ENCODE measurements at regions not wholly inside any gene's neighbourhood (a gene's known extent, or its start where the extent isn't known, plus 50 kb on each side); places are given as distances from the start of the nearest gene placed in this dataset.

DNA sequence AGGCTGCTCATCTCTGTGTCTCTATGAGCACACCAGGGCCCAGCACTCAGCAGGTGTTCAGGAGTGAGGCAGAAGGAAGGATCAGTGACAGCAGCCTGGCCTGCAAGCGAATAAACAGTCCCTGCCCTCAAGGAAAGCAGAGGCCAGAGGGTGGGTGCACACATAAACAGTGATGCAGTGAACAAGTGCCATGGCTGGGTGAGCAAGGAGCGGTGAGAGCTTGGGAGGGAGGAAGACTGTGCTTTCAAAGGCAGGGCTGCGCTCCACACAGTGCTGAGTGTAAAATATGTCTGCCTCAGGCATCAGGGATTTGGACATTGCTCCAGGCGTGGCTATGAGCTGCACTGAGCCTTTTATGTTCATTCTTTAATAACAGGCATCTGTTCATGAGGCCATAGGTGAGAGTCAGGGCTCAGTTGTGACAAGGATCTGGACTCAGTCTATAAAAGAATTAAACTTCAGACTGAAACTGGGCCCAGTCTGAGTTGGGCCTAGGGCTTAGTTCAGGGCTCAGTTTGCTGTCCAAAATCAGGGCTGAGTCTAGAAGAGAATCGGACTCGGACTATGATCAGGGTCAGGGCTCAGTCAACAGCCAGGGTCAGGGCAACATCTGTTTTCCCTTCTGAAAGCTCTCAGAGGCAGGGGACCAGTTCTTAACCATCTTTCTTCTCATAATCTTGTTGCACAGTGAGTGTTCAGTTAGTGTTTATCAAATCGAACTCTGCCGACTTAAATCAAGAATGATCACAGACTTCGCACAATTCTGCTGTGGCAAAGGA, 213.7 kb downstream of the FOXD2 start:
- no peak for DNase-seq (ENCODE audit: low read depth)

GRCh38 chr1:47655521-47656300, 217.9 kb downstream of the FOXD2 start:
- TF ChIP-seq, protein P1, sequence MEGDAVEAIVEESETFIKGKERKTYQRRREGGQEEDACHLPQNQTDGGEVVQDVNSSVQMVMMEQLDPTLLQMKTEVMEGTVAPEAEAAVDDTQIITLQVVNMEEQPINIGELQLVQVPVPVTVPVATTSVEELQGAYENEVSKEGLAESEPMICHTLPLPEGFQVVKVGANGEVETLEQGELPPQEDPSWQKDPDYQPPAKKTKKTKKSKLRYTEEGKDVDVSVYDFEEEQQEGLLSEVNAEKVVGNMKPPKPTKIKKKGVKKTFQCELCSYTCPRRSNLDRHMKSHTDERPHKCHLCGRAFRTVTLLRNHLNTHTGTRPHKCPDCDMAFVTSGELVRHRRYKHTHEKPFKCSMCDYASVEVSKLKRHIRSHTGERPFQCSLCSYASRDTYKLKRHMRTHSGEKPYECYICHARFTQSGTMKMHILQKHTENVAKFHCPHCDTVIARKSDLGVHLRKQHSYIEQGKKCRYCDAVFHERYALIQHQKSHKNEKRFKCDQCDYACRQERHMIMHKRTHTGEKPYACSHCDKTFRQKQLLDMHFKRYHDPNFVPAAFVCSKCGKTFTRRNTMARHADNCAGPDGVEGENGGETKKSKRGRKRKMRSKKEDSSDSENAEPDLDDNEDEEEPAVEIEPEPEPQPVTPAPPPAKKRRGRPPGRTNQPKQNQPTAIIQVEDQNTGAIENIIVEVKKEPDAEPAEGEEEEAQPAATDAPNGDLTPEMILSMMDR (IDR thresholded peaks at IDR 0.05; ENCODE audit: low read depth, low read length, missing control alignments) = no peak
- no peak for DNase-seq (ENCODE audit: low read depth)
- in situ Hi-C loops (cut with HindIII; ENCODE audit: low sequenced_read_pairs) = no loop called here

More for the DNA sequence above, 213.7 kb downstream of the FOXD2 start:
- no peak overlapping the region for H3K4me3 ChIP-seq (ENCODE audit: low read depth, low read length)
- in situ Hi-C loops (cut with HindIII; ENCODE audit: low sequenced_read_pairs) = no loop called here
- TF ChIP-seq, protein P1 (IDR thresholded peaks at IDR 0.05; ENCODE audit: low read depth, low read length, missing control alignments) = no peak

DNA sequence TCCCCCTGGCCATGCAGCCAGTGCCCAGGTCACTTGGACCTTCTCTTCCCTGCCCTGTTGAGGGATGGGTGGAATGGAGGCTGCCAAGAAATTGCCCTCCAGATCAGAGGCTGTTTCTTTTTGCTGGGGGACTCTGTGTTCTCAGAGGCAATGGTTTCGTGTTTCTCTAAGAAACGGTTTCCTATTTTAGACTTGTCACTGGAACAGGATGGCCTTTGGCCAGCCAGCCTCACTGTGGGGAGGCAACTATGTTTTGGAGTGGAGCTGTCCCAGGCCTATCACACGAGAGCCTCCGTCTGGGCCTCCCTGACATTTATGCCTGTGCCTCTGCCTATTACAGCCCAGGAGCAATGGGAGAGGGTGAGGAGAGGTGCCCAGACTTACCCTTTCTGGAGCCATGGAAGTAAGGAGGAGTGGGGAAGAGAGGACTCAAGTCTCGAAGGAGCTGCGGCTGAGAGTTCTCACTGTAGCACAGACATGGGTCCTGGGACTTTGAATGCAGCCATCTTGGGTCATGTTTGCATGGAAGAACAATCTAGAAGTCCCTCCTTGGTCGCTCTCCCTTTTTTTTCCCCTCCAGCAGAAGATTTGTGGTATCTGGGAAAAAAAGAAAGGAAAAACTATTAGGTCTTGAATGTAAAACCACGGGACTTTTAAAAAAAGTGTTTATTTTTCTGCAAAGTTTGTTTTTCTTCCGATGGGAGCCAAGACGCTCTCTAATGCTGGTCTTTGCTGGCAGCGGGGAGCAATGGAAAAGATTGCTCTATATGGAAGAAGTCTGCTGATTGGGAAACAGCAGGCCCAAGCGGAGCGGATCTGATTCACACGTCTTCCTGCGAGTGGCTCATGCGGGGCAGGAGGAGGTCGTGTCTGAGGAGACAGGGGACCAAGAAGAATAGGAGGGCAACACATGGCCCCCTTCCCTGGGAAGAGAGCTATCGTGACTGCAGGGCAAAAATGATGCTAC, 219.2 kb downstream of the FOXD2 start:
- TF ChIP-seq, protein P1 (IDR thresholded peaks at IDR 0.05; ENCODE audit: low read depth, low read length, missing control alignments) = no peak
- H3K4me3 ChIP-seq (ENCODE audit: low read depth, low read length) = no peak overlapping the region
- in situ Hi-C loops (cut with HindIII; ENCODE audit: low sequenced_read_pairs) = no loop called here
- DNase-seq (ENCODE audit: low read depth) = no peak

More at GRCh38 chr1:47655521-47656300, 217.9 kb downstream of the FOXD2 start:
- H3K4me3 ChIP-seq (ENCODE audit: low read depth, low read length) = no peak overlapping the region

DNA sequence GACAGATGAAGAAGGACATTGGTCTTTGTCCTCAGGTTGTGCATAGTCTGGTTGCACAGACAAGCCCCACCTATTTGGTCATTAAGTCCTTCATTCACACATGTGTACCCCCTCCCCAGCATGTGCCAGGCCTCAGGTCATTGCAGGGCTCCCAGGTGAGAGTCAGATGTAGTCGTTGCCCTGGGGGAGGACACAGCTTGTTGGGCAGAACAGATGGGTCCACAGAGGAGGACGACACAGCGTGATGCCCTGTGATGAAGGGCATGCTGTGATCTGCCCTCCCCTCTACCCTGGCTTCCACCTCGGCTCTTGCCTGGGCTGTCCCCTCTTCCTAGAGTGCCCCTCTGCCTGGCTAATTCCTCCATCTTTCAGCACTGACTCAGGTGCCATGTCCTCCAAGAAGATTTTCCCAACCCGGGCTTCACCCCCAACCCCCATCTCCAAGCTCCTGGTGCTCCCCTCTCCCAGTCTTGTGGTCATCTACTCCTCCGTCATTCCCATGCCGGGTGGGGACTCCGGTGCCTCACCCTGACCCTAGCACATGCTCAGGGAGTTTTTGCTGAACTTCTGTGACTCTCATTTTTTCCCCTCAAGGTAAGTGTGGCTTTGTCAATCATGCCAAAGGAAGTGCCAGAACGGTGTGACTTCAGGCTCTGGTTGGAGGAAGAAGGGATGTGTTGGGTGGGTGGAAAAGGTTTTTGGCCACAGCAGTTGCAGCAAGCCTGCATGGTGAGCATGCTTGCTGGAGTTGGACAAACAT, 220.5 kb downstream of the FOXD2 start:
- no peak overlapping the region for H3K4me3 ChIP-seq (ENCODE audit: low read depth, low read length)
- in situ Hi-C loops (cut with HindIII; ENCODE audit: low sequenced_read_pairs) = no loop called here
- TF ChIP-seq, protein P1 (IDR thresholded peaks at IDR 0.05; ENCODE audit: low read depth, low read length, missing control alignments) = no peak
- DNase-seq (ENCODE audit: low read depth) = no peak

- in situ Hi-C loops (cut with HindIII; ENCODE audit: low sequenced_read_pairs) = no loop called here
- DNase-seq (ENCODE audit: low read depth) = no peak
- TF ChIP-seq, protein P1 (IDR thresholded peaks at IDR 0.05; ENCODE audit: low read depth, low read length, missing control alignments) = no peak
- no peak overlapping the region for H3K4me3 ChIP-seq (ENCODE audit: low read depth, low read length)
Observed at GRCh38 chr1:47659146-47659545, 221.3 kb downstream of the FOXD2 start.
